GM12864 (cell line): ENCODE measurements at regions not wholly inside any gene's neighbourhood (a gene's known extent, or its start where the extent isn't known, plus 50 kb on each side); places are given as distances from the start of the nearest gene placed in this dataset.
"Not testable (repeated sequence)": the region's sequence is repeated elsewhere in the genome, so short reads cannot be mapped to it uniquely, and the experiment has no call there.

ENCODE experiments used
- DNase-seq: peaks from one replicate; pipeline ENCODE4 v3.0.0-alpha.2; 2011; ENCODE audit warnings: low read depth
- H3K4me3 ChIP-seq: 2 replicates; pipeline ENCODE4 v1.5.1; 2011; ENCODE audit warnings: mild to moderate bottlenecking, low read depth, low read length, control low read depth
- CTCF ChIP-seq: IDR thresholded peaks from 2 replicates; pipeline ENCODE4 v1.5.1; 2011; ENCODE audit warnings: low read depth, mild to moderate bottlenecking, moderate library complexity, low read length, control low read depth, inconsistent platforms; ENCODE audit errors: missing control alignments

GRCh38 chr5:25091921-25092320, 447.1 kb upstream of the CDH10 start:
- no peak for DNase-seq
- no peak overlapping the region for H3K4me3 ChIP-seq
- no peak for TF ChIP-seq CTCF

GRCh38 chr5:25090854-25091253, 446.1 kb upstream of the CDH10 start:
- H3K4me3 ChIP-seq: no peak overlapping the region
- TF ChIP-seq CTCF: no peak
- DNase-seq: no peak

- DNase-seq: no peak
- TF ChIP-seq CTCF: no peak
Observed at GRCh38 chr5:25090275-25090674, 445.5 kb upstream of the CDH10 start.

GRCh38 chr5:25088689-25089088, 443.9 kb upstream of the CDH10 start:
- H3K4me3 ChIP-seq, DNase-seq: not testable (repeated sequence)

More at GRCh38 chr5:25090275-25090674, 445.5 kb upstream of the CDH10 start:
- H3K4me3 ChIP-seq: no peak overlapping the region

GRCh38 chr5:25083261-25083660, 438.5 kb upstream of the CDH10 start:
- not testable (repeated sequence) for DNase-seq, H3K4me3 ChIP-seq

- TF ChIP-seq CTCF: no peak
- no peak for DNase-seq
- H3K4me3 ChIP-seq: no peak overlapping the region
Observed at GRCh38 chr5:25066239-25066638, 421.5 kb upstream of the CDH10 start.

- no peak overlapping the region for H3K4me3 ChIP-seq
- TF ChIP-seq CTCF: no peak
- DNase-seq: no peak
Observed at GRCh38 chr5:25064306-25064705, 419.5 kb upstream of the CDH10 start.

GRCh38 chr5:25060575-25060974, 415.8 kb upstream of the CDH10 start:
- TF ChIP-seq CTCF: no peak

More at GRCh38 chr5:25060575-25060974, 415.8 kb upstream of the CDH10 start:
- H3K4me3 ChIP-seq: no peak overlapping the region
- DNase-seq: no peak
